HCT116 (cell line): ENCODE measurements at regions not wholly inside any gene's neighbourhood (a gene's known extent, or its start where the extent isn't known, plus 50 kb on each side); places are given as distances from the start of the nearest gene placed in this dataset.

Source experiments
- ATAC-seq: fragments of 200-7000 bp; cut with Tn5 transposase; 2 replicates; pipeline ENCODE4 v1.9.1; 2020; ENCODE audit warnings: mild to moderate bottlenecking, moderate library complexity
- BruUV-seq: library from RNA; stranded (reverse); fragments of 400-500 nt; replicated peaks from 2 replicates; lab custom pipeline; 2021; lab: Mats Ljungman, UMichigan
- CTCF ChIA-PET: fragments of 300-600 bp; sonication (Branson Sonifier 250); formaldehyde crosslinking; loops from one replicate; lab custom pipeline; 2021; ENCODE audit warnings: antibody characterized with exemption; lab: Charles Lee
- POLR2A ChIA-PET: fragments of 300-600, 350-600 bp; sonication (Branson Sonifier 250); formaldehyde crosslinking; loops from one replicate; lab custom pipeline; 2021; ENCODE audit warnings: antibody characterized with exemption; lab: Charles Lee
- RAD21 ChIA-PET, 2 experiments: fragments of 300-600 bp; sonication (Branson Sonifier 250); formaldehyde crosslinking; loops; one replicate each; lab custom pipeline; 2023; ENCODE audit warnings: low total read pairs in 2 of 2; ENCODE audit not compliant: uncharacterized antibody in 2 of 2, unreplicated experiment in 2 of 2, low non-redundant PET in 1 of 2; lab: Charles Lee
- DNase-seq: peaks from one replicate; pipeline ENCODE4 v3.0.0-alpha.2; 2010; ENCODE audit warnings: low read depth, low spot score
- H2AFZ ChIP-seq: fragments of 200-600 bp; shearing (Covaris generic), sonication (generic); 2 replicates; pipeline ENCODE4 v1.6.1; 2017; ENCODE audit warnings: low read depth, mixed run types, mixed read lengths, antibody characterized with exemption, low read length; ENCODE audit not compliant: poor library complexity, severe bottlenecking
- H3K27ac ChIP-seq: 2 replicates; pipeline ENCODE4 v1.5.1; 2012; ENCODE audit warnings: low read depth, low read length
- H3K27me3 ChIP-seq: fragments of 200-600 bp; sonication (generic); 2 replicates; pipeline ENCODE4 v1.6.1; 2016; ENCODE audit warnings: mixed run types, low read length, mixed read lengths; ENCODE audit not compliant: insufficient read depth
- H3K36me3 ChIP-seq, 2 experiments: fragments of 200-500 bp in 1 of 2; fragments of 200-600 bp in 1 of 2; sonication (Bioruptor generic) in 1 of 2; sonication (generic) in 1 of 2; 2 replicates each; pipeline versions ENCODE4 v1.5.1 to v1.6.1; 2014 to 2016; ENCODE audit warnings: low read length in 2 of 2, inconsistent platforms in 1 of 2, mixed read lengths in 1 of 2, mixed run types in 1 of 2; ENCODE audit not compliant: insufficient read depth in 2 of 2, control insufficient read depth in 1 of 2
- H3K4me1 ChIP-seq, 2 experiments: fragments of 200-600 bp in 1 of 2; sonication (generic) in 1 of 2; 2 replicates each; pipeline versions ENCODE4 v1.5.1 to v1.6.1; 2012 to 2017; ENCODE audit warnings: low read length in 2 of 2, inconsistent platforms in 1 of 2, mild to moderate bottlenecking in 1 of 2, mixed read lengths in 1 of 2, mixed run types in 1 of 2, moderate library complexity in 1 of 2; ENCODE audit not compliant: insufficient read depth in 2 of 2, control insufficient read depth in 1 of 2
- H3K4me2 ChIP-seq: fragments of 200-600 bp; sonication (generic); 2 replicates; pipeline ENCODE4 v1.6.1; 2017; ENCODE audit warnings: mixed run types, low read length, mixed read lengths
- H3K4me3 ChIP-seq, 2 experiments: fragments of 200-600 bp in 1 of 2; sonication (generic) in 1 of 2; replicated peaks in 1 of 2; 2 replicates each; pipeline ENCODE4 v1.5.1; 2011 to 2016; ENCODE audit warnings: low read length in 2 of 2, control low read depth in 1 of 2, low read depth in 1 of 2, mild to moderate bottlenecking in 1 of 2, mixed read lengths in 1 of 2, mixed run types in 1 of 2
- H3K79me2 ChIP-seq: fragments of 200-600 bp; sonication (generic); 2 replicates; pipeline ENCODE4 v1.6.1; 2017; ENCODE audit warnings: mild to moderate bottlenecking, mixed run types, low read length, moderate library complexity, mixed read lengths; ENCODE audit not compliant: insufficient read depth
- H3K9ac ChIP-seq: fragments of 200-600 bp; sonication (generic); 2 replicates; pipeline ENCODE4 v1.6.1; 2016; ENCODE audit warnings: low read length, mixed read lengths
- H3K9me2 ChIP-seq: fragments of 200-600 bp; sonication (generic), shearing (Covaris generic); 2 replicates; pipeline ENCODE4 v1.6.1; 2017; ENCODE audit warnings: mixed run types, mild to moderate bottlenecking, moderate library complexity; ENCODE audit not compliant: insufficient read depth
- H3K9me3 ChIP-seq, 2 experiments: fragments of 200-500 bp in 1 of 2; fragments of 200-600 bp in 1 of 2; sonication (Bioruptor generic) in 1 of 2; sonication (generic) in 1 of 2; 2 replicates each; pipeline ENCODE4 v1.6.1; 2014 to 2017; ENCODE audit warnings: low read length in 2 of 2, mixed read lengths in 2 of 2, inconsistent platforms in 1 of 2, low read depth in 1 of 2, mild to moderate bottlenecking in 1 of 2, mixed run types in 1 of 2, moderate library complexity in 1 of 2; ENCODE audit not compliant: control insufficient read depth in 1 of 2, insufficient read depth in 1 of 2
- H4K20me1 ChIP-seq: fragments of 200-600 bp; sonication (generic), shearing (Covaris generic); 2 replicates; pipeline ENCODE4 v1.6.1; 2017; ENCODE audit warnings: mixed run types, mild to moderate bottlenecking, moderate library complexity; ENCODE audit not compliant: insufficient read depth
- CBX3 ChIP-seq: IDR thresholded peaks from 2 replicates; pipeline ENCODE4 v1.6.1; 2012; ENCODE audit warnings: low read depth
- CEBPB ChIP-seq: IDR thresholded peaks from 2 replicates; pipeline ENCODE4 v1.6.1; 2012; ENCODE audit warnings: low read depth
- CTCF ChIP-seq, 3 experiments: fragments of 200-600 bp in 1 of 3; sonication (generic) in 1 of 3; IDR thresholded peaks in 2 of 3; conservative IDR thresholded peaks in 1 of 3; 2 replicates each; pipeline ENCODE4 v1.5.1; 2012 to 2017; ENCODE audit warnings: low read depth in 2 of 3, low read length in 2 of 3, antibody characterized with exemption in 1 of 3, borderline replicate concordance in 1 of 3, control low read depth in 1 of 3, mild to moderate bottlenecking in 1 of 3, mixed read lengths in 1 of 3, mixed run types in 1 of 3, moderate library complexity in 1 of 3; ENCODE audit not compliant: insufficient read depth in 1 of 3
- EGR1 ChIP-seq: IDR thresholded peaks from 2 replicates; pipeline ENCODE4 v1.6.1; 2012; ENCODE audit warnings: low read depth
- ELF1 ChIP-seq: IDR thresholded peaks from 2 replicates; pipeline ENCODE4 v1.6.1; 2012; ENCODE audit warnings: low read depth, borderline replicate concordance
- EZH2 ChIP-seq: fragments of 200-600 bp; sonication (generic); IDR thresholded peaks from 2 replicates; pipeline ENCODE4 v1.6.1; 2017; ENCODE audit warnings: antibody characterized with exemption, mixed run types
- EZH2phosphoT487 ChIP-seq: fragments of 200-600 bp; IDR thresholded peaks from 2 replicates; pipeline ENCODE4 v1.6.1; 2018; ENCODE audit warnings: antibody characterized with exemption, borderline replicate concordance
- FOSL1 ChIP-seq: IDR thresholded peaks from 2 replicates; pipeline ENCODE4 v1.6.1; 2012; ENCODE audit warnings: low read depth
- JUND ChIP-seq: IDR thresholded peaks from 2 replicates; pipeline ENCODE4 v1.6.1; 2012
- MAX ChIP-seq: IDR thresholded peaks from 2 replicates; pipeline ENCODE4 v1.6.1; 2012
- POLR2A ChIP-seq: IDR thresholded peaks from 2 replicates; pipeline ENCODE4 v1.7.0; 2011; ENCODE audit warnings: borderline replicate concordance; ENCODE audit not compliant: insufficient read depth, insufficient read length; ENCODE audit errors: extremely low read depth
- REST ChIP-seq: IDR thresholded peaks from 2 replicates; pipeline ENCODE4 v1.6.1; 2012; ENCODE audit warnings: low read depth
- SIN3A ChIP-seq: IDR thresholded peaks from 2 replicates; pipeline ENCODE4 v1.6.1; 2012; ENCODE audit warnings: low read depth
- SP1 ChIP-seq: IDR thresholded peaks from 2 replicates; pipeline ENCODE4 v1.6.1; 2012; ENCODE audit warnings: low read depth
- SRF ChIP-seq: IDR thresholded peaks from 2 replicates; pipeline ENCODE4 v1.6.1; 2012; ENCODE audit warnings: low read depth
- YY1 ChIP-seq: IDR thresholded peaks from 2 replicates; pipeline ENCODE4 v1.6.1; 2011; ENCODE audit warnings: low read length, low read depth, moderate library complexity, mild to moderate bottlenecking; ENCODE audit not compliant: insufficient replicate concordance; ENCODE audit errors: extremely low read depth
- ZBTB33 ChIP-seq: IDR thresholded peaks from 2 replicates; pipeline ENCODE4 v1.6.1; 2011; ENCODE audit warnings: mild to moderate bottlenecking, low read length, moderate library complexity; ENCODE audit not compliant: insufficient replicate concordance; ENCODE audit errors: extremely low read depth
- ZFX ChIP-seq: fragments of 450-650 bp; IDR thresholded peaks from 2 replicates; pipeline ENCODE4 v1.6.1; 2017
- ZNF274 ChIP-seq: fragments of 200-500 bp; sonication (Bioruptor generic); IDR thresholded peaks from 2 replicates; pipeline ENCODE4 v1.6.1; 2014; ENCODE audit warnings: mild to moderate bottlenecking, low read depth, low read length, inconsistent platforms
- intact Hi-C: fragments of 100-400 bp; cut with micrococcal nuclease; formaldehyde crosslinking; loops from 2 replicates; pipeline ENCODE4 v1.10.0; 2022

GRCh38 chr1:244139655-244140054 is 88.6 kb downstream of the ZBTB18 start:
- Histone ChIP-seq H3K27ac (no peak overlapping the region), H3K36me3 (no peaks in the 10 kb centered on the region), H3K79me2 (no peaks in the 10 kb centered on the region), H2AFZ (no peak overlapping the region), H3K4me2 (no peak overlapping the region), H3K4me3 (no peak overlapping the region), H3K9ac (no peak overlapping the region), H3K9me2 (no peaks in the 10 kb centered on the region), H4K20me1 (no peaks in the 10 kb centered on the region), H3K4me1 (no peaks in the 10 kb centered on the region), H3K27me3 (peaks cover 70% of the 10 kb centered on the region), H3K9me3 (no peaks in the 10 kb centered on the region)
- CTCF ChIA-PET: no interaction called here
- ATAC-seq: no peak
- no TSS peak for BruUV-seq
- RAD21 ChIA-PET: no interaction called here
- no peak for DNase-seq
- TF ChIP-seq ELF1 (no peak), YY1 (no peak), ZNF274 (no peak), SP1 (no peak), SIN3A (no peak), CEBPB (no peak), POLR2A (no peak), SRF (no peak), CBX3 (no peak), FOSL1 (no peak), REST (no peak), EZH2phosphoT487 (no peak), ZBTB33 (no peak), EZH2 (no peak), ZFX (no peak), CTCF (IDR thresholded peaks at IDR 0.05 in 2 of 3, conservative IDR thresholded peaks at IDR 0.05 in 1 of 3; ENCODE audit: borderline replicate concordance in 1 of 3, insufficient read depth in 1 of 3, low read depth in 2 of 3, low read length in 2 of 3) (no peak), MAX (no peak), EGR1 (no peak), JUND (no peak)
- intact Hi-C loops: no loop called here
- POLR2A ChIA-PET: no interaction called here
